ENCODE measurements at regions not wholly inside any gene's neighbourhood (a gene's known extent, or its start where the extent isn't known, plus 50 kb on each side); places are given as distances from the start of the nearest gene placed in this dataset.

GRCh38 chr15:59953392-59953883, 50.7 kb upstream of the FOXB1 start:
- DNase-seq (ENCODE audit: low spot score), result peak; percentile 26

GRCh38 chr15:59952960-59953359, 51.2 kb upstream of the FOXB1 start:
- DNase-seq (ENCODE audit: low spot score), result no peak

- DNase-seq (ENCODE audit: low spot score), result no peak
Observed at GRCh38 chr15:59950603-59951388, 53.3 kb upstream of the FOXB1 start.

- no peak for DNase-seq (ENCODE audit: low spot score)
Observed at GRCh38 chr15:59948924-59949613, 55.0 kb upstream of the FOXB1 start.

- no peak for DNase-seq (ENCODE audit: low spot score)
Observed at GRCh38 chr15:59946084-59946483, 58.0 kb upstream of the FOXB1 start.

- DNase-seq (ENCODE audit: low spot score), result no peak
Observed at GRCh38 chr15:59945036-59945435, 59.1 kb upstream of the FOXB1 start.

GRCh38 chr15:59941612-59942011, 62.5 kb upstream of the FOXB1 start:
- peak; percentile 6 for DNase-seq (ENCODE audit: low spot score)

- no peak for DNase-seq (ENCODE audit: low spot score)
Observed at GRCh38 chr15:59940928-59941327, 63.2 kb upstream of the FOXB1 start.

GRCh38 chr15:59940456-59940855, 63.7 kb upstream of the FOXB1 start:
- DNase-seq (ENCODE audit: low spot score), result no peak

GRCh38 chr15:59936741-59937140, 67.4 kb upstream of the FOXB1 start:
- DNase-seq (ENCODE audit: low spot score), result no peak

GRCh38 chr15:59933607-59934006, 70.5 kb upstream of the FOXB1 start:
- no peak for DNase-seq (ENCODE audit: low spot score)

GRCh38 chr15:59931646-59932261, 72.4 kb upstream of the FOXB1 start:
- DNase-seq (ENCODE audit: low spot score), result no peak

GRCh38 chr15:59924812-59925522, 79.1 kb upstream of the FOXB1 start:
- DNase-seq (ENCODE audit: low spot score), result no peak

- no peak for DNase-seq (ENCODE audit: low spot score)
Observed at GRCh38 chr15:59924096-59924495, 80.0 kb upstream of the FOXB1 start.

- no peak for DNase-seq (ENCODE audit: low spot score)
Observed at GRCh38 chr15:59923508-59923907, 80.6 kb upstream of the FOXB1 start.

GRCh38 chr15:59918994-59919951, 84.8 kb upstream of the FOXB1 start:
- DNase-seq (ENCODE audit: low spot score), result peak; percentile 92

GRCh38 chr15:59917504-59918157, 86.5 kb upstream of the FOXB1 start:
- DNase-seq (ENCODE audit: low spot score), result peak; percentile 67

- DNase-seq (ENCODE audit: low spot score), result no peak
Observed at GRCh38 chr15:59906046-59906445, 98.1 kb upstream of the FOXB1 start.

GRCh38 chr15:59905176-59905575, 98.9 kb upstream of the FOXB1 start:
- DNase-seq (ENCODE audit: low spot score), result no peak

GRCh38 chr15:59904450-59905135, 99.5 kb upstream of the FOXB1 start:
- DNase-seq (ENCODE audit: low spot score), result no peak

All from kidney tubule cell (primary cell).